IPS-18c (cell line): ENCODE measurements at regions not wholly inside any gene's neighbourhood (a gene's known extent, or its start where the extent isn't known, plus 50 kb on each side); places are given as distances from the start of the nearest gene placed in this dataset.

Experiments used
- H3K4me3 ChIP-seq: 2 replicates; pipeline ENCODE4 v1.7.0; 2013; ENCODE audit warnings: low read depth, mild to moderate bottlenecking, low read length, moderate library complexity; ENCODE audit not compliant: insufficient read depth
- H3K9me3 ChIP-seq: one replicate; pipeline ENCODE4 v1.6.1; 2013; ENCODE audit warnings: mild to moderate bottlenecking, low read length, moderate library complexity; ENCODE audit not compliant: control insufficient read depth, insufficient read depth

- no peak overlapping the region for H3K4me3 ChIP-seq
- no peaks in the 10 kb centered on the region for H3K9me3 ChIP-seq
These were observed 102.9 kb upstream of the FGF3 start for GRCh38 chr11:69922015-69922595.

DNA sequence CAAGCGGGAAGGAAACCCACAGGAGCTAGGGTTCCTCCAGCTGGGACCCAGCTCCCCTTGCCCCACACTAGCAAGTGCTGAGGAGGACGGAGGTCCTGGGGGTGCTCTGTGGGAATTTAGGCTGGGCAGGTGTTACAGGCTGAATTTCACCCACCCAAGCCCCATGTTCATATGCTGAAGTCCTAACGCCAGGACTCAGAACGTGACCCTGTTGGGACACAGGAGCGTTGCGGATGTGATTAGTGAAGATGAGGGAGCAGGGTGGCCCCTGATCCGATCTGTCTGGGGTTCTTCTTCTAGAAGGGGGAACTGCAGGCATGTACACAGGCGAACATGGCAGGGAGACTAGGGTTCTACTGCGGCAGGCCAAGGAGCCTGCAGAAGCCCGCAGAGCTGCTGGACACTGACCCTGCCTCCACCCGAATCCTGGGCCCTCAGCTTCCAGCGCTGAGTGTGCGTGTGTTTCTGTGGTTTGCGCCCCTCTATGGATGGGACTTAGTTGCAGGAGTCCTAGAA, 103.4 kb upstream of the FGF3 start:
- H3K9me3 ChIP-seq, result no peaks in the 10 kb centered on the region
- H3K4me3 ChIP-seq, result no peak overlapping the region

GRCh38 chr11:69923196-69923595, 104.0 kb upstream of the FGF3 start:
- Histone ChIP-seq H3K4me3 (no peak overlapping the region), H3K9me3 (no peaks in the 10 kb centered on the region)

GRCh38 chr11:69923641-69924307, 104.6 kb upstream of the FGF3 start:
- Histone ChIP-seq H3K9me3 (no peaks in the 10 kb centered on the region), H3K4me3 (no peak overlapping the region)

DNA sequence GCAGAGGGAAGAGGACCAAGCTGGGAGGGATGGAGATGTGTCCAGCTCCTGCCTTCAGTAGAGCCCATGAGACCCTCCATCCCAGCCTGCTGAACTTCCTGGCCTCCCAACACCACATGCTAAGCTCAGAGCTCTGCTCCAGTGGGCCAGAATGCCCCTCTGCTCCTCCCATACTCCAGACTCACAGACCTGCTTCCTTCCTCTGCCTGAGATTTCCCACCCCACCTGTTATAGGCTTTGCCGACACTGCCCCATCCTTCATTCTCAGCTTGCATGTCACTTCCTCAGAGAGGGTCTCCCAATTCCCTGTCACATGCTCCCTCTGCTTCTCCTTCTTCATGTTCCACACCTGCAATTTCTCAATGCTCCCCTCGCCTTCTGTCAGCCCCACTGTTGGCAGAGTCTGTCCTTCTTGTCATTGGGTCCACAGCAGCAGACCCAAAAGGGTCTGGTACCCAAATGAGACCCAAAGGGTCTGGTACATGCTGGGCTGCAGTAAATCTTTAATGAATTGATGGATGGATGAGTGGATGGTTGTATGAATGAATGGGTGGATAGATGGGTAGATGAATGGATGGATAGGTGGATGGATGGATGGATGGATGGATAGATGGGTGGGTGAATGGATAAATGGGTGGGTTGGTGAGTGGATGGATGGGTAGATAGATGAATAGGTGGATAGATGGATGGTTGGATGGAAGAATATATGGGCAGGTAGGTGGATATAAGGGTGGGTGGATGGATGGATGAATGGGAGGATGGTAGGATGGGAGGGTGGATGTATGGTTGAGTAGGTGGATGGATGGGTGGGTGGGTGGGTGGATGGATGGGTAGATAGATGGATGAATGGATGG, 105.3 kb upstream of the FGF3 start:
- Histone ChIP-seq H3K4me3 (no peak overlapping the region), H3K9me3 (no peaks in the 10 kb centered on the region)

GRCh38 chr11:69925366-69926196, 106.4 kb upstream of the FGF3 start:
- Histone ChIP-seq H3K4me3 (no peak overlapping the region), H3K9me3 (no peaks in the 10 kb centered on the region)

- Histone ChIP-seq H3K4me3 (no peak overlapping the region), H3K9me3 (no peaks in the 10 kb centered on the region)
These were observed 107.3 kb upstream of the FGF3 start for GRCh38 chr11:69926376-69927050.

DNA sequence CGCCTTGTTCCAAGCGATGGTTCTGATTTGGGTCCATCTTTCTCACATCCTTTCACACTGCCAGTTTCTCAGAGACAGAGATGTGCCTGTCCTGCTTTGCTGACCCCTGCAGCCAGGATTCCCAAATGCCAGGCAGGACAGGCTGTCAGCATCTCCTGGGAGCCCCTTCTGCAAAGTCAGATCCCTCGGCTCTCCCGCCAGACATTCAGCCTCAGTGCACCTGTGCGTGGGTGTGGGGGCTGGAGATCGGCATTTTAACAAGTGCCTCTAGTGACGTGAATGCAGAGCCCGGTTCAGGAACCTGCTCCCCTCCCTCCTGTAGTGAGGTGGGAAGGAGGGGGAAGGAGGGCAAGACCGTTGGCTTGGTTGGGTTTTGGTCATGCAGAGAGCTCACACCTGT, 108.9 kb upstream of the FGF3 start:
- H3K9me3 ChIP-seq, result no peaks in the 10 kb centered on the region

DNA sequence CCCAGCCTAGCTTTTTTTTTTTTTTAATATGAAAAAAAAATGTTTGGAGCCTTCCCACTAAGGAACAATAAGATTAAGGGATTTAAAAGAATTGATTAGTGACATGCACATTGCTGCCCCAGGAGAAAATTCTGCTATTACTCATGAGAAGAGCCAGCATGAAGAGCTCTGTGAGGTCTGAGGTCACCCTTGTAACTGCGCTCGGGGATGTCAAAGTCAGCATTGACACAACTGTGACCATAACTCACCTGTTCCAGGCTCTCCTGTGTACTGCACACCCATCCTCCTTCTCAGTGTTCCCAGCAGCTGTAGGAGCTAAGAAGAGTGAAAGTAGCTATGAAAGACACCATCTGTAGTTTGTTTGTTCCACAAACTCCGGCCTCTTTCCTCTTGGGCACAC, 109.8 kb upstream of the FGF3 start:
- Histone ChIP-seq H3K9me3 (no peaks in the 10 kb centered on the region), H3K4me3 (no peak overlapping the region)

More for the DNA sequence above, 108.9 kb upstream of the FGF3 start:
- H3K4me3 ChIP-seq, result no peak overlapping the region

DNA sequence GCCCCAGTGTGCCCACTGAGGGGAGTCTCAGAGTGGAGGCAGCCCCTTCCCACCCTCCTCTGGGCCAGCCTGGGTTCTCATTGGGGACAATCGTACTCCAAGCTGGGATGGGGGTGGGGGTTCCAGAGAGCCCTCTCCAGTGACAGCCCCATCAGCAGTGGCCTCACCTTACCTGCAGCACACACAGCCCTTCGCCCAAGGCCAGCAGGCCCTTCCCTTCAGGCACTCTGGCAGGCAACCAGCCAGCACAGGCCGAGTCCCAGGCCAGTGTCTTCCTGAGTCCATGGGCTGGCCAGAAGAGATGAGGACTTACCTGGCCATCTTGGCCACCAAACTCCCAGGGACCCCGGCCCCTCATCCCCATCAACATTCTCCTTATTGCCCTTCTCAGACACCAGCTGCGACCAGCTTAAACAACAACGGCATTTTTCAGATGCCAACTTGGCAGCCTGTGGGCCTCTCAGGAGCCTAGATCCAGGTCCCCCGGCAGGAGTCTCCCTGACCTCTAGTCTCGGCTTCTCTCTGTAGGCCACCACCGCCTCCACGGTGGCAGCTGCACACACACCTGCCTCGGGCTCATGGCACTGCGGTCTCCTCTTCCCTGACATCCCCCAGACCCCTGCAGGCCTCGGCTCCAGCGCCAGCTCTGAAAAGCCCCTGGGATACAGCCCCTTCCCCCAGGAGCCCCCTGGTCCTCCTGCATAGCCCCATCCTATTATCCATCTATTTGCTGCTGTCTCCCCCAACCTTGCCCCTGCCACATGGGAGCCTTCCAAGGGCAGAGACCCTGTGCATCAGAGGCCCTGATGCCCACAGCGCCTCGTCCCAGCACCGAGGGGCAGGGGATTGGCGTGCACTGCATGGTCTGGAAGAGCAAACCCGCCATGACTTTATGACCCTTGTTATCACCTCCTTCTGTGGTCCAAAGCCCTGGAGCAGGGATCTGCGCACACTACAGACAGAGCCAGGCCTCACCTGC, 111.2 kb upstream of the FGF3 start:
- no peak overlapping the region for H3K4me3 ChIP-seq

DNA sequence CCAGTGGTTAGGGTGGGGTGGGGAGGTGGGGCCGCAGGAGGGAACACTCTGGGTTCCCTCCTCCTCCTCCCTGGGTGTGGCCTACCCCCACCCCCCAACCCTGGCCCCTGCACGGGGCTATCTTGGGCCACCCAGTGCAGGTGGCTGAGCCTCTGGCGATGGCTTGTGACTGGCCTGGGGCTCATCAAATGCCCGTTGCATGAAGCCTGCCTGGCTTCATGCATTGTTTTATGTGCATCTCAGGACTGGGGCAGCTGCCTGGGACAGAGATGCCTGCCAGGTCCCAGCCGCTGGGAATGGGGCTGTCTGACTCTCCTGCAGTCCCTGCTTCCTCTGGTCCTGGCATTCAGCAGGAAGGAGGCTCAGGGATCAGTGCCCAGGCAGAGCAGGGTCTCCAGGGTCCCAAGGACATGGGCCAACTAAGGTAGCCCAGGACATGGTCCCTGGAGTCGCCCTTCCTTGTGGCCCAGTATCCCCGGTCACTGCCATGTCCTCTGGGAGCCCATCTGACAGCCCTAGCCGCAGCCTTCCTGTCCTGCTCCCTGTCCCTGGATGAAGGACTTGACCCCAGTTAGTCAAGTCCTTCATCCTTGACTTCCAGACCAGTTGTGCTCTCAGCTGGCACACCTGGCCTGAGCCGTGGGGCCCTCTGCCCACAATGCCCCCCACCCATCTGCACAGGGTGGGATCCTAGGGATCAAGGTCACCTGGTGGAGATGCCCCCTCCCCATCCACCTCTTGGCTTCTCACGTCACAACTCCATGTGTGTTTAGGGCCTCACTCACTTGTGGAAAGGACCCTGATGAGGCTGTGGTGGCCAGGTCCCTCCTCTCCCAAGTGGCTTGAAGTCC, 112.1 kb upstream of the FGF3 start:
- H3K9me3 ChIP-seq, result no peaks in the 10 kb centered on the region
- H3K4me3 ChIP-seq, result no peak overlapping the region

More for the DNA sequence above, 111.2 kb upstream of the FGF3 start:
- H3K9me3 ChIP-seq, result no peaks in the 10 kb centered on the region

- Histone ChIP-seq H3K4me3 (no peak overlapping the region), H3K9me3 (no peaks in the 10 kb centered on the region)
These were observed 113.0 kb upstream of the FGF3 start for GRCh38 chr11:69931994-69932910.

- no peaks in the 10 kb centered on the region for H3K9me3 ChIP-seq
- H3K4me3 ChIP-seq, result no peak overlapping the region
These were observed 115.8 kb upstream of the FGF3 start for GRCh38 chr11:69934861-69935494.
